ENCODE measurements at regions not wholly inside any gene's neighbourhood (a gene's known extent, or its start where the extent isn't known, plus 50 kb on each side); places are given as distances from the start of the nearest gene placed in this dataset.

DNA sequence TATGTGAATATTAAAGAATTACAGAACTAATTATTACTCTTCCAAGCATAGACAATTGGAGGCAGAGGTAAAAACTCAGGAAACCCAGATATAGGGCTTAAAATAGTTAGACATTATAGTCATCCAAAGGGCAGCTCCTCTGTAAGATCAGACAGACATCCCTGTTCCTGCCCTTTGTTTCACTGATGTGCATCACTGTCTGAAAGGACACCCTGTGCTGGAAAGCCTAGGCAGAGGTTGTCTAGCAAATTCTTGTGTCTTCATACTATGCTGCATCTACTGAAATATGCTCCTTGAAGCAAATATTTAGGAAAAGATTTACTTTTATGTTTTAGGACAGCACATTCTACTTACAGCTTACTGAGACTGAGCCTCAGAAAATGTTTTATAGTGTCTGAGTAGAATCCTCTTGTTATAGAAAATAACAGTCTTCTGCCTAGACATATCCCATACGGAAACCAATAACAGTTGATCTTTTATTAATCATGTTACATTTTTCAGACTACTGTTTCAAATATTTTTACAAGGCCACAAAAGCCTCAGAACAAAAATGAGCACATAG, 977.3 kb upstream of the CDH2 start:
- no peak for DNase-seq

- DNase-seq: no peak
These were observed 976.2 kb upstream of the CDH2 start for GRCh38 chr18:29153091-29153490.

GRCh38 chr18:29147944-29148343, 971.0 kb upstream of the CDH2 start:
- DNase-seq: no peak

- DNase-seq: no peak
These were observed 969.1 kb upstream of the CDH2 start for GRCh38 chr18:29146068-29146467.

DNA sequence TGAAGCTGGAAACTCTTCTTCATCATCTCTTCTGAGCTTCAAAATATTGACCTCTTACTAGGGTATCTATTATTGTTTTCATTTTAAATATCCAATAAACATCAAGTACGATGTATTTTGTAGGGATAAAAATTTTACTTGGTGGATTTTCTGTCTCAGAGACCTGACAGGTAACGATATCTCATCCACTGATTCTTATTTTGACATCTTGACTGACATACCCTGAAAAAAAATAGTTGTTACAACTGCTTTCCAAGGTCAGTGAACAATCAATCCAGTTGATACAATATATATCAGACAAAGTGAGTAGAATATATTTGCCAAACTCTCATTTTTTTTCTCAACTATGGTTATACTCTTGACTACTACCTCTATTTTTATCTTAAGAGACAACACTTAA, 963.7 kb upstream of the CDH2 start:
- DNase-seq: no peak

DNA sequence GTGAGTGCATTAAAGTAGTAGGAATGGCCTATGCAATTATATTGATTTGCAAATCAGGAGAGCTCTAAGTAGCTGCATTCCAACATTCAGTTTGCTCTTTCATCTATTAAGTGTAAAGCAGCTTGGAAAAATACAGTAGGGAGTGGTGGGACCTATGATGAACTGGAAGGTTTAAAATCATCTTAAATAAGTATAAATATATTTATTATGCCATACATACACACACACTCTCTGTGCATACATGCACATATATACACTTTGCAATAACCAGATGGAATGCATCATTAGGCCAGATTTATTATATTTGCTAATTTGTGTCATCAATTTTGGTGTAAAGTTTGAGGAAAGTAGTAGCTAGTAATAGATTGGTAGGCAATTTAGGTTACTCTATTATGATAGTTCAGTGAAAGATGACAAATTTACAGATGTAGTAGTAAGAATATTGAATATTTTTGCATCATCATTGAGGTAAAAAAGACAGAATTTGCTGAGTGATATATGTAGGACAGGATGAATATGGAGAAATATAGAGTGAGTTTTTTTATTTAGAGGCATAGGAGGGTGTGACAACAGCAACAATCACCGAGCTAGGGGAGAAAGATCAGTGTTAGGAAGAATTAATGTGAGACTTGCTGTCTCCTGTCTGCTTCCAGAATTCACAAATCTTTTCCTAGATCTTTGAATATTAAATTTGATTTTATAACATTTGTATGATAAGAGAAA, 961.0 kb upstream of the CDH2 start:
- no peak for DNase-seq

- DNase-seq: no peak
These were observed 947.0 kb upstream of the CDH2 start for GRCh38 chr18:29123706-29124530.

- no peak for DNase-seq
These were observed 927.7 kb upstream of the CDH2 start for GRCh38 chr18:29104671-29105070.

- no peak for DNase-seq
These were observed 927.3 kb upstream of the CDH2 start for GRCh38 chr18:29104227-29104626.

DNA sequence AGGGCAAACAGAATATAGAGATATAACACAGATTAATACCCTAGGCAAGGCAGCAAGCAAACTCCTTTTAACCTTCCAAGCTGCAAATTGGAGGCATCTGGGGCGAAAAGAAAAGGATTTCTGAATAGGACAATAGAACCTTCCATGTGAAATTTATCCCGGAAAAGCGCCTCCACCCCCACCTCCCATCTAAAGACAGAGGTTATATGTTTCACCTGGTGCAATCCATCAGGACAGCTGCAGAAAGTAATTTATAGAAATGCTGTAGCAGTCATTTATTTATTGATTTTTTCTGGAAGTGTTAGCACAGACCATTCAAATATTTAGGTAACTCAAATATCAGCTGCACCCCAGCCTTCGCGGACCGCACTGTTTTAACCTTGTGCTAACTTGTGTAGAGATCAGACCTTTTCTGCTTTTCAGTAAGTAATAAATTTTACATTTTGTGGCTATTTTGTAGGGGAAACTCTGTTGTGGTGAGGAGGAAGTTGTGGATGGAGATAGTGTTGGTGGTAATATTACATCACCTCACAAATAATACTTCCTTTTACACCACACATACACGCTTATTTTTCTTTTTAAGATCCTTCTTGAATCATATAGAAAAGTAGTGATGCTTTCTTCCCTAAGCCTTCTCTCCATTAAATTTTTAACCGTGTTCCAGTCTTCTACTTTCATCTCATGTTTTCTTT, 919.3 kb upstream of the CDH2 start:
- no peak for DNase-seq

DNA sequence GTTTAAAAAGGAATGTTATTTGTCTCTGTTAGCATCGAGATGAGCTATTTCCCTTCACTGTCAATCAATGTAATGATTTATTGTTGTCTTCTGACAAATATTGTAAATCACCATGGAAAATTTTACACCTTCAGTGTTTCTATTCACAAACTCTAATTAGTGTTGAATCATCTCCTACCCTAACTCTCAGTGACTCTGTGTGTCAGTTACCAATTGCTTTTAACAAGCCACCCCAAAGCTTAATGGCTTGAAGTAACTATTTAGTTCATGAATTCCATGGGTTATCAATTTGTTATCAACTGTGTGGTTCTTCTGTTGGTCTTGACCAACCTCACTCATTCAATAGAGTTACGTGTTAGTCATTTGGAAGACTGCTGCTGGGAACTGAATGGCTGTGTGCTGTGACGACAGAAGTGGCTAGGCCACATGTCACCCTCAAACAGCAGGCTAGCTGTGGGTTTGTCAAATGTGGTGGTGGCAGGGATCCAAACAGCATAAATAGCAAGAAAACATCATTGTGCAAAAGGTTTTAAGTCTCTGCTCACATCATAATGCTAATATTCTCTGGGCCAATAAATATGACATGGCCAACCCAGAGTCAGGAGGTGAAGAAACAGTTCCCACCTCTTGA, 910.8 kb upstream of the CDH2 start:
- no peak for DNase-seq

DNA sequence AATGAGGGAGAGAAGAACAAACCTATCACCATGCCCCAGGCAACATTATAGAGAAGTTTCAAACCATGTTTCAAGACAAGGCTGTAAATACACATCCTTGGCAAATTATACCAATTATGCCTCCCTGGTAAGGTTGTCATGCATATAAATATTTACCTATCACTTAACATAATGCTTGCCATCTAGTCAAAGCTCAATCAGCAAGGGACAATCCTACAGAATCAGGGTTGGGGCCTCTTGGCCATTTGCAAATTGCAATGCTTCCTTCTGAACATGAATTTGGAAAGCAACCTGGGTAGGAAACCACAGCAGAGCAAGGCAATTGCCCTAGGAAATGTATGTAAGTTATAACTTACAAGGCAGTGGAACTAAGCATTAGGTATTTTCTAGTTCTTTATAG, 907.2 kb upstream of the CDH2 start:
- DNase-seq: no peak

DNA sequence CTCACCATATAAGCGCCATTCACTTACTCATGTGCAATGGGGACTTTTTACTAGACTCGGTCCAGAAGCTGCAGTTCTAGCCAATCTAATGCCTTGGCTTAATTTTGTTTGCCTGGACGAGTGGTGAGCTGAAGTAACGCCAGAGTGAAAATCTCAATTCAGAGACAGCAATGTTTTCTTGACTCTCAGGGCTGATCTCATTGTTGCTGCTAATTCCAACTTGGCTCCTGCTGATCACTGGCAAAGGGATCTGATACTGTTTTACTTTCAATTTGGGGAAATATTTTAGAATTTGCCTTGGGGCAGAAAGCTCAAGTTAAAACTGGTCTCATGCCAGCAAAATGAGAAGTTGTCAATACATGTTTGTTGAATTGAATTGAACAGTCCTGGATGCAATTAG, 906.6 kb upstream of the CDH2 start:
- DNase-seq: no peak

DNA sequence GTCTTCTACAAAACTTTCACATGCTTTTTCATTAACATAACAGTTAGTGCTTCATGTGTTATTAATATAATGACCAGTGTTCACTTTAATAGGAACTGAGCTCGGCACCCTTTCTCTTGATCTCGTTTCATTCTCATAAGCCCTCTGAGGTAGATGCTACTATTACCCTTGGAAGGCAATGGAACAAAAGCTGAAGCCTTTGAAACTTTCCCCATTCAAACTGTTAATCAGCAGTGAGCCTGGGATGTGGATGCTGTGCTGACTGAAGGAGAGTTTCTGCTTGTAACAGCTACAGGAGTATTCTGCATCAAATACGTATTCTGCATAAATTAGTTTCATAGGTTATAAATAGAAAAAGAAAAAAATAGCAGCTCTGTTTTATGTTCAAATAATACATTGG, 904.0 kb upstream of the CDH2 start:
- no peak for DNase-seq

- DNase-seq: no peak
These were observed 901.3 kb upstream of the CDH2 start for GRCh38 chr18:29078273-29078672.

GRCh38 chr18:29077344-29077743, 900.4 kb upstream of the CDH2 start:
- DNase-seq: no peak

- no peak for DNase-seq
These were observed 899.7 kb upstream of the CDH2 start for GRCh38 chr18:29076645-29077044.

DNA sequence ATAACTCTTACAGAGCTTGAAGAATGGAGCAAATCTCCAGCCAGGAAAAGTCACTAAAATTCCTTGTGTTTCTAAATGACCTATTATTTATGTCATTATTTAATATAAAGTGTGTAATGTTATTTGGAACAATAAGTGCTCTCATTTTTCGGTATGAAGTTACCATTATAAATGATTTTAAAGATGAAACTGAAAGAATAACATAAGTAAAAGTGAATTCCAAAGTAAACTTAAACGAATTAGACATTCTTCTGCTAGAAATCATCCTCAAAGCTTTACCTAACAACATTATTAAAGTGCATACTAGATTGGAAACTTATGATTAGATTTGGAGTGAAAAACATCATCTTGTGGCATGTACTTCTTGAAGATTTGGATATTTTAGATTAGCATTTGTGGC, 897.2 kb upstream of the CDH2 start:
- no peak for DNase-seq

DNA sequence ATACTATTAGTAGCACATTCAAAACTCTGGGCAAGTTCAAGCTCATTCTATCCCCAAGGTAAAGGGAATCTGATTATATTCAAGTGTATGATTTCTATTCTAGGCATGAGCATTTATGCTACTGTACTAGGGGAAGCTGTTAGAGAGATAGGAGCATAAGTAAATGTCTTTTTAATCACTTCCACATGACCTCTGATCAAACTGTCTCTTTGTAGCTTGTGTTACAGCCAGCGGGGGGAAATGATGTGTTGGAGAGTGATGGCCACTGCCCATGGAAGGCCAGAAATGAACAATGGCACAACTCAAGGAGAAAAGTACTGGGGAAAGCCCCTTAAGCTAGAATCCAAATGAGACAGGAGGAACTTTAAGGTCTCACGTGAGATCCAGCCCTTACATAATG, 894.9 kb upstream of the CDH2 start:
- DNase-seq: no peak

DNA sequence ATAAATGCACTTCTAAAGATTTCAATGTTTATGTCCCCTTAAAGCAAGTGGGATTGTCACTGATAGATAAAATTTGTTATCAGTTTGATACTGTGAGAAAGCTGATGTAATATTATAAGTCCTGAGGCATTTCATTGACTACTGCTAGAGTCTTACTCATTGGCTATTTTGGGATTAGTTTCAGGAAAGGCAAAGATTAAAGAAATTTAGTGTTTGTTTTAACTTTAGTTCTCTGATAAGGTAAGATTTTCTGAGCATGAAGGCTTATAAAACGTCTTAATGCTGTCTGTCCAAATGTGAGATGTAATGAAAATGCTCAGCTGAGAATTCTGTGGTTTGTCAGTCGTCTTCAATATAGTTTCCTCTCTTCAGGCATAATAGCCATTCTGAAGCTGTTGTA, 886.4 kb upstream of the CDH2 start:
- DNase-seq: no peak

DNA sequence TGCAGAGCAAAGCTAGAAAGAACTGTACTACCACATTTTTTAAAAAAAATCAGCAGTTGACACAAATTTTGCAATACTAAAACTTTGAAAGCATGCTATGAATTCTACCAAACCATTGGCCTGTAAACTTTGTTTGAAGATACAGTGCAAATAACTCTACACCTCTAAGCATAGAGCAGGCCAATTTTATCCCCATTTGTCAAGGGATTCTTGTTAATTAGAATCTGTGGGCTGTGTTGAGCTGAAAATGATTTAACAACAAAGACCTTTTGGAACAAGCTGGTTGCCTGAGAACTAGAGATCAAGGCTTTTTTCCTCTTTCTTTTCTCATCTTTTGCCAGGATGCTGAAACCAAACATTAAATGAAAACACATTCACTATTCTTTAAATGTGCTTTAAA, 886.0 kb upstream of the CDH2 start:
- no peak for DNase-seq

GRCh38 chr18:29060349-29060748, 883.4 kb upstream of the CDH2 start:
- DNase-seq: no peak

DNA sequence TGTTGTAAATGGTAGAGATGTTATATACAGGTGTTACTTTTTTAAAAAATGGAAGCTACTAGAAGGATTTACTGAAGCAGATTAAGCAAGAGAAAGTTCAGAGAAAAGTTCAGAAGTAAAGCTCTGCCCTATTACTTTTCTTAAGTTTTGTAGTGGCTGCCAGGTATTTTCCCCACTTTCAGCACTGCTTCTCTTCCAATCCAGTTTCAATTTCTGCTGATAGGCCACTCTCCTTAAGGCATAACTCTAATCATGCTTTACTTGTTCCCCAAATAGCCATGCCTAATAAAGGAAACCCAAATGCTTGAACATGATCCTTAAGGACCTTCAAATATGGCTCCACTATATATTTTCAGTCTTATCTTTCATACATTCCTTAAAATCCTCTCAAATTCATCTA, 880.8 kb upstream of the CDH2 start:
- no peak for DNase-seq

Measured in occipital lobe (tissue), 1 donor.